ENCODE measurements at regions not wholly inside any gene's neighbourhood (a gene's known extent, or its start where the extent isn't known, plus 50 kb on each side); places are given as distances from the start of the nearest gene placed in this dataset.

GRCh38 chr9:19701991-19702390 lies 86.8 kb downstream of the SLC24A2 start:
- no peak for TF ChIP-seq POLR2A (IDR thresholded peaks at IDR 0.05)
- TF ChIP-seq CTCF (IDR thresholded peaks at IDR 0.05 in 4 of 5, conservative IDR thresholded peaks at IDR 0.05 in 1 of 5), result no peak
